Heart left ventricle (tissue), 16 donors: ENCODE measurements at regions not wholly inside any gene's neighbourhood (a gene's known extent, or its start where the extent isn't known, plus 50 kb on each side); places are given as distances from the start of the nearest gene placed in this dataset.

Source experiments
- ATAC-seq, 4 donors: fragments of 200-7000 bp; cut with Tn5 transposase; one replicate each; pipeline ENCODE4 v1.9.1; 2020 to 2022; ENCODE audit warnings: moderate library complexity in 4 of 4, mild to moderate bottlenecking in 3 of 4, moderate number of reproducible peaks in 1 of 4
- DNase-seq, 5 donors: peaks; one replicate each; pipeline ENCODE4 v3.0.0-alpha.2; 2020
- H3K27ac ChIP-seq, 12 donors: fragments of 200-600 bp; sonication (generic) in 4 of 12; one replicate each; pipeline versions ENCODE4 v1.5.0 to v1.8.0; 2016 to 2022; ENCODE audit warnings: mild to moderate bottlenecking in 2 of 12
- H3K27me3 ChIP-seq, 9 donors: fragments of 200-600 bp; sonication (generic) in 2 of 9; one replicate each; pipeline versions ENCODE4 v1.5.1 to v1.8.0; 2016 to 2022; ENCODE audit warnings: mild to moderate bottlenecking in 3 of 9
- H3K36me3 ChIP-seq, 9 donors: fragments of 200-600 bp; sonication (generic) in 2 of 9; one replicate each; pipeline versions ENCODE4 v1.5.0 to v1.8.0; 2018 to 2022; ENCODE audit warnings: mild to moderate bottlenecking in 2 of 9
- H3K4me1 ChIP-seq, 12 donors: fragments of 200-600 bp; sonication (generic) in 4 of 12; one replicate each; pipeline versions ENCODE4 v1.5.0 to v1.8.0; 2016 to 2022; ENCODE audit warnings: mild to moderate bottlenecking in 3 of 12
- H3K4me3 ChIP-seq, 12 donors: fragments of 200-600 bp; sonication (generic) in 4 of 12; one replicate each; pipeline versions ENCODE4 v1.5.0 to v1.8.0; 2017 to 2022; ENCODE audit warnings: mild to moderate bottlenecking in 9 of 12, moderate library complexity in 4 of 12
- H3K9me3 ChIP-seq, 12 donors: fragments of 200-600 bp; sonication (generic) in 4 of 12; one replicate each; pipeline versions ENCODE4 v1.5.0 to v1.8.0; 2016 to 2022; ENCODE audit warnings: mild to moderate bottlenecking in 1 of 12
- POLR2A ChIP-seq, 2 donors: fragments of 450-650 bp; IDR thresholded peaks; one replicate each; pipeline ENCODE4 v1.6.1; 2017; ENCODE audit warnings: antibody characterized with exemption in 2 of 2, mild to moderate bottlenecking in 2 of 2, moderate library complexity in 2 of 2
- WGBS, 4 donors: extraction: QIAGEN DNeasy Blood & Tissue Kit in 2 of 4; methylation state at CpG; one replicate each; pipeline versions ENCODE4 v1.1.5 to v1.1.7; 2013 to 2018; 5-methylcytosine and 5-hydroxymethylcytosine counted together
- intact Hi-C, 10 donors: fragments of 100-400 bp; cut with DNase I; formaldehyde crosslinking; loops; one replicate each; pipeline versions ENCODE4 v1.11.1 to v1.14.2; 2022
- TF ChIP-seq, protein P1 (sequence below), 12 donors: fragments of 200-600 bp; sonication (generic) in 4 of 12; IDR thresholded peaks; one replicate each; pipeline versions ENCODE4 v1.5.0 to v1.8.0; 2018 to 2022; ENCODE audit warnings: antibody characterized with exemption in 12 of 12, mild to moderate bottlenecking in 5 of 12
- donor health status: ischemic (EF 13 %, LVEDD 7.1; RV severe dilation, severe dysfunction).
- donor health status: healthy with polysubstance abuse.
- donor health status: DM: no; HTN: yes; CAD: no.
- donor health status: DM: no; HTN: no; CAD: no.
- donor health status: ischemic (EF 25% LVEDD 6.9; RV normal size, moderate dysfunction).
- donor health status: ischemic (EF 25% LVEDD 5.7; RV mildly dilated, moderate dysfunction).
- donor health status: healthy.
- donor health status: DM: yes; HTN: yes; CAD: no.
- donor health status: ischemic (EF 35%, LVEDD 5.7; RV mildly dilated, moderate dysfunction).
- donor health status: nonischemic (EF 11% LVEDD 7.7; RV severe dilation, severe dysfunction).
- donor health status: DM: yes; HTN: yes; CAD: no.
- donor health status: PGD.
- donor health status: ischemic (EF 29% LVEDD 5.4; RV normal size, mild dysfunction).
- donor health status: nonischemic (EF 23%, LVEDD 6.1; RV moderate dilation, normal function).

DNA sequence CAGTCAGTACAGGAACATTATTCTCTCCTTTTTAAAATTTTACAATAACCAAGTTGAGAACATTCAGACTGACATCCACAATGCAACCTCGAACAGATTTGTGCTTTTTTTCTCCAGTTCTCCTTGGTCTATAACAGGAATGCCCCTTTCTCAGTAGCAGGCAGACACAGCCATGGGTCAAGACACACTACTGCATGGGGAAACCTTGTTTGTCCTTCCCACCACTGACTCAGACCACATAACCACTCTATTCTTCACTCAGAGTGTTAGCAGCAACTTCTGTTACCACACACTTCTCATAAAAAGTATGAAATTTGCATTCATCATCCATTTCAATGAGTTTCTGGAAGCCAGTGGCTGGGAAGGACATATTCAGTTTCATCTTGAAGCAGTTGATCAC lies 421.7 kb downstream of the ADRA2A start:
- intact Hi-C loops, result no loop called here
- TF ChIP-seq, protein P1, sequence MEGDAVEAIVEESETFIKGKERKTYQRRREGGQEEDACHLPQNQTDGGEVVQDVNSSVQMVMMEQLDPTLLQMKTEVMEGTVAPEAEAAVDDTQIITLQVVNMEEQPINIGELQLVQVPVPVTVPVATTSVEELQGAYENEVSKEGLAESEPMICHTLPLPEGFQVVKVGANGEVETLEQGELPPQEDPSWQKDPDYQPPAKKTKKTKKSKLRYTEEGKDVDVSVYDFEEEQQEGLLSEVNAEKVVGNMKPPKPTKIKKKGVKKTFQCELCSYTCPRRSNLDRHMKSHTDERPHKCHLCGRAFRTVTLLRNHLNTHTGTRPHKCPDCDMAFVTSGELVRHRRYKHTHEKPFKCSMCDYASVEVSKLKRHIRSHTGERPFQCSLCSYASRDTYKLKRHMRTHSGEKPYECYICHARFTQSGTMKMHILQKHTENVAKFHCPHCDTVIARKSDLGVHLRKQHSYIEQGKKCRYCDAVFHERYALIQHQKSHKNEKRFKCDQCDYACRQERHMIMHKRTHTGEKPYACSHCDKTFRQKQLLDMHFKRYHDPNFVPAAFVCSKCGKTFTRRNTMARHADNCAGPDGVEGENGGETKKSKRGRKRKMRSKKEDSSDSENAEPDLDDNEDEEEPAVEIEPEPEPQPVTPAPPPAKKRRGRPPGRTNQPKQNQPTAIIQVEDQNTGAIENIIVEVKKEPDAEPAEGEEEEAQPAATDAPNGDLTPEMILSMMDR (IDR thresholded peaks at IDR 0.05), result no peak
- no peak for TF ChIP-seq POLR2A (IDR thresholded peaks at IDR 0.05)
- 44 to 63% (median 51%) methylated on average over 1 of the region's 1 CpG for WGBS, 4 donors
- Histone ChIP-seq H3K9me3 (peaks cover 0 to 12% (median 0%) of the 10 kb centered on the region in 12 donors), H3K4me3 (no peak overlapping the region), H3K27me3 (peaks cover 0 to 9% (median 0%) of the 10 kb centered on the region in 9 donors), H3K36me3 (no peaks in the 10 kb centered on the region), H3K27ac (no peak overlapping the region), H3K4me1 (no peaks in the 10 kb centered on the region)
- DNase-seq, result no peak
- ATAC-seq, result no peak

DNA sequence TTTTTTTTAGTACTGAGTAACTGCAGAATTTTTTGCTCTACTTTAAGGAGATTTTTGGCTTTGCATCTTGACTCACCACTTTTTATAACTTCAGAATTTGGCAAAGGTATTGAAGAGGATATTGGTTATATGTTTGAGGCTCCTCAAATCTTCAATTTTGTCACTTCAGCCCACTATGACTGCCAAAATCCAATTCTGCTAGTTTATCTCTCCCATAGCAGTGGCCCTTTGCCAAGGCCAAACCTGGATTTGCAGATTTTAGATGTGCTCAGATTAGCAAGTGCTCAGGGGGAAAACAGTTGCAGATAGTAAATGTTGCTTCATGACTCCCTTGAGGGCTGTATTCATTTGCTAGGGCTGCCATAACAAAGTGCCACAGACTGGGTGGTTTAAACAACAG lies 427.5 kb downstream of the ADRA2A start:
- intact Hi-C loops, result no loop called here
- TF ChIP-seq, protein P1 (IDR thresholded peaks at IDR 0.05), result no peak
- TF ChIP-seq POLR2A (IDR thresholded peaks at IDR 0.05), result no peak
- peaks cover 0 to 1% (median 0%) of the 10 kb centered on the region in 9 donors for H3K27me3 ChIP-seq
- H3K27ac ChIP-seq, result no peak overlapping the region
- H3K36me3 ChIP-seq, result no peaks in the 10 kb centered on the region
- no peak overlapping the region for H3K4me3 ChIP-seq
- no peak for ATAC-seq
- H3K4me1 ChIP-seq, result no peaks in the 10 kb centered on the region
- H3K9me3 ChIP-seq, result peaks cover 0 to 19% (median 1%) of the 10 kb centered on the region in 12 donors
- DNase-seq, result no peak

DNA sequence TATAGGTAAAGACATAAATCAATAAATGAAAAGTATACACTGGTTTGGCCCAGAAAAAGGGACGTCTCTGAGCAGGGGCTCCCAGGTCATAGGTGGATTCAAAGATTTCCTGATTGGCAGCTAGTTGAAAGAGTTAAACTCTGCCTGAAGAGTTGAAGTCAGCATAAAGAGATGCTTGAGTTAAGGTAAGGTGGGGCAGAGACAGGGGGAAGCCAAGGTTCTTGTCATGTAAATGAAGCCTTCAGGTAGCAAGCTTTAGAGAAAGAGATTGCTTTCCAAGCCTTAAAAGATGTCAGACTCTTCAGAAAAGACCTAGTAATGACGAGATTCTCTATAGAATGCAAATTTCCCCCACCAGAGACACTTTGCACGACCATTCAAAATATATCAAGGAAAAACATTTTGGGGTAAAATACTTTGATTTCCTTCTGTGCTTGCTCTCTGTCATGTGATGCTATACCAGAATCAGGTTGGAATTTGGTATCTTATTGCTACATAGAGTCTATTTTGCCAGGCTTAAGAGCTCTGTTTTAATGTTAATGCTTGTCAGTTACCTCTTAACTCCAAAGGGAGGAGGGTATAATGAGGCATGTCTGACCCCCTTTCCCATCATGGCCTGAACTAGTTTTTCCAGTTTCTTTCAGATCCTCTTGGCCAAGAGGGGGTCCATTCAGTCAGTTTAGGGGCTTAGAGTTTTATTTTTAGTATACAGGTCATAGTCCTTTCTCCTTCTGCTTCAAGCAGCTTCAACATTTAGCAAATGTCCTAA lies 429.6 kb downstream of the ADRA2A start:
- Histone ChIP-seq H3K4me3 (no peak overlapping the region), H3K4me1 (no peaks in the 10 kb centered on the region), H3K36me3 (no peaks in the 10 kb centered on the region), H3K9me3 (peaks cover 0 to 15% (median 1%) of the 10 kb centered on the region in 12 donors), H3K27ac (no peak overlapping the region), H3K27me3 (peaks cover 0 to 5% (median 0%) of the 10 kb centered on the region in 9 donors)
- WGBS, 4 donors, result 21 to 38% (median 28%) methylated on average over 3 of the region's 3 CpGs
- DNase-seq (no peak), ATAC-seq (no peak)
- intact Hi-C loops, result no loop called here
- TF ChIP-seq, protein P1 (IDR thresholded peaks at IDR 0.05), result no peak
- no peak for TF ChIP-seq POLR2A (IDR thresholded peaks at IDR 0.05)

DNA sequence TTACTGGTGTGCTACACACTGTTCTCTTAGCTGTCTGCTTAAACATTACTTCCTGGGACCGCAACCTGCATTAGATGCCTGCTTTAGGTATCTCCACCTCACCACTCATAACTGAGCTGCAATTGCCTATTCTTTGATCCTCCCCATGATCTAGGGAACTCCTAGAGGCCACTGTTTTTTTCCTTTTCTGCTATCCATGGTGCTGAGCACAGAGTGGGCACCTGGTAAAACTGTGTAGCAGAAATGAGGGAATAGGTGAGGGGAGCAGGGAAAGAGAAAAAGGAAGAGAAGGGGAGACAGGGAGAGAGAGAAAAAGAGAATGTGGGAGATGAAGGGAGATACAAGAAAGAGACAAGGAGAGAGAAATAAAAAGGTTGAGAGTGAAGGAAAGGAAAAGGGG lies 434.9 kb downstream of the ADRA2A start:
- TF ChIP-seq POLR2A (IDR thresholded peaks at IDR 0.05), result no peak
- TF ChIP-seq, protein P1 (IDR thresholded peaks at IDR 0.05), result no peak
- H3K27ac ChIP-seq, result no peak overlapping the region
- H3K4me3 ChIP-seq, result no peak overlapping the region
- ATAC-seq (no peak), DNase-seq (no peak)
- peaks cover 0 to 5% (median 0%) of the 10 kb centered on the region in 9 donors for H3K27me3 ChIP-seq
- no peaks in the 10 kb centered on the region for H3K4me1 ChIP-seq
- no peaks in the 10 kb centered on the region for H3K9me3 ChIP-seq
- no peaks in the 10 kb centered on the region for H3K36me3 ChIP-seq
- intact Hi-C loops, result no loop called here
- 90 to 100% (median 91%) methylated on average over 1 of the region's 1 CpG for WGBS, 4 donors
